HCT116 (cell line): ENCODE measurements at regions not wholly inside any gene's neighbourhood (a gene's known extent, or its start where the extent isn't known, plus 50 kb on each side); places are given as distances from the start of the nearest gene placed in this dataset.

Experiments used
- ATAC-seq: fragments of 200-7000 bp; cut with Tn5 transposase; 2 replicates; pipeline ENCODE4 v1.9.1; 2020; ENCODE audit warnings: mild to moderate bottlenecking, moderate library complexity
- BruUV-seq: library from RNA; stranded (reverse); fragments of 400-500 nt; replicated peaks from 2 replicates; lab custom pipeline; 2021; lab: Mats Ljungman, UMichigan
- CTCF ChIA-PET: fragments of 300-600 bp; sonication (Branson Sonifier 250); formaldehyde crosslinking; loops from one replicate; lab custom pipeline; 2021; ENCODE audit warnings: antibody characterized with exemption; lab: Charles Lee
- POLR2A ChIA-PET: fragments of 300-600, 350-600 bp; sonication (Branson Sonifier 250); formaldehyde crosslinking; loops from one replicate; lab custom pipeline; 2021; ENCODE audit warnings: antibody characterized with exemption; lab: Charles Lee
- RAD21 ChIA-PET, 2 experiments: fragments of 300-600 bp; sonication (Branson Sonifier 250); formaldehyde crosslinking; loops; one replicate each; lab custom pipeline; 2023; ENCODE audit warnings: low total read pairs in 2 of 2; ENCODE audit not compliant: uncharacterized antibody in 2 of 2, unreplicated experiment in 2 of 2, low non-redundant PET in 1 of 2; lab: Charles Lee
- DNase-seq: peaks from one replicate; pipeline ENCODE4 v3.0.0-alpha.2; 2010; ENCODE audit warnings: low read depth, low spot score
- H2AFZ ChIP-seq: fragments of 200-600 bp; shearing (Covaris generic), sonication (generic); 2 replicates; pipeline ENCODE4 v1.6.1; 2017; ENCODE audit warnings: low read depth, mixed run types, mixed read lengths, antibody characterized with exemption, low read length; ENCODE audit not compliant: poor library complexity, severe bottlenecking
- H3K27ac ChIP-seq: 2 replicates; pipeline ENCODE4 v1.5.1; 2012; ENCODE audit warnings: low read depth, low read length
- H3K27me3 ChIP-seq: fragments of 200-600 bp; sonication (generic); 2 replicates; pipeline ENCODE4 v1.6.1; 2016; ENCODE audit warnings: mixed run types, low read length, mixed read lengths; ENCODE audit not compliant: insufficient read depth
- H3K36me3 ChIP-seq, 2 experiments: fragments of 200-500 bp in 1 of 2; fragments of 200-600 bp in 1 of 2; sonication (Bioruptor generic) in 1 of 2; sonication (generic) in 1 of 2; 2 replicates each; pipeline versions ENCODE4 v1.5.1 to v1.6.1; 2014 to 2016; ENCODE audit warnings: low read length in 2 of 2, inconsistent platforms in 1 of 2, mixed read lengths in 1 of 2, mixed run types in 1 of 2; ENCODE audit not compliant: insufficient read depth in 2 of 2, control insufficient read depth in 1 of 2
- H3K4me1 ChIP-seq, 2 experiments: fragments of 200-600 bp in 1 of 2; sonication (generic) in 1 of 2; 2 replicates each; pipeline versions ENCODE4 v1.5.1 to v1.6.1; 2012 to 2017; ENCODE audit warnings: low read length in 2 of 2, inconsistent platforms in 1 of 2, mild to moderate bottlenecking in 1 of 2, mixed read lengths in 1 of 2, mixed run types in 1 of 2, moderate library complexity in 1 of 2; ENCODE audit not compliant: insufficient read depth in 2 of 2, control insufficient read depth in 1 of 2
- H3K4me2 ChIP-seq: fragments of 200-600 bp; sonication (generic); 2 replicates; pipeline ENCODE4 v1.6.1; 2017; ENCODE audit warnings: mixed run types, low read length, mixed read lengths
- H3K4me3 ChIP-seq, 2 experiments: fragments of 200-600 bp in 1 of 2; sonication (generic) in 1 of 2; replicated peaks in 1 of 2; 2 replicates each; pipeline ENCODE4 v1.5.1; 2011 to 2016; ENCODE audit warnings: low read length in 2 of 2, control low read depth in 1 of 2, low read depth in 1 of 2, mild to moderate bottlenecking in 1 of 2, mixed read lengths in 1 of 2, mixed run types in 1 of 2
- H3K79me2 ChIP-seq: fragments of 200-600 bp; sonication (generic); 2 replicates; pipeline ENCODE4 v1.6.1; 2017; ENCODE audit warnings: mild to moderate bottlenecking, mixed run types, low read length, moderate library complexity, mixed read lengths; ENCODE audit not compliant: insufficient read depth
- H3K9ac ChIP-seq: fragments of 200-600 bp; sonication (generic); 2 replicates; pipeline ENCODE4 v1.6.1; 2016; ENCODE audit warnings: low read length, mixed read lengths
- H3K9me2 ChIP-seq: fragments of 200-600 bp; sonication (generic), shearing (Covaris generic); 2 replicates; pipeline ENCODE4 v1.6.1; 2017; ENCODE audit warnings: mixed run types, mild to moderate bottlenecking, moderate library complexity; ENCODE audit not compliant: insufficient read depth
- H3K9me3 ChIP-seq, 2 experiments: fragments of 200-500 bp in 1 of 2; fragments of 200-600 bp in 1 of 2; sonication (Bioruptor generic) in 1 of 2; sonication (generic) in 1 of 2; 2 replicates each; pipeline ENCODE4 v1.6.1; 2014 to 2017; ENCODE audit warnings: low read length in 2 of 2, mixed read lengths in 2 of 2, inconsistent platforms in 1 of 2, low read depth in 1 of 2, mild to moderate bottlenecking in 1 of 2, mixed run types in 1 of 2, moderate library complexity in 1 of 2; ENCODE audit not compliant: control insufficient read depth in 1 of 2, insufficient read depth in 1 of 2
- H4K20me1 ChIP-seq: fragments of 200-600 bp; sonication (generic), shearing (Covaris generic); 2 replicates; pipeline ENCODE4 v1.6.1; 2017; ENCODE audit warnings: mixed run types, mild to moderate bottlenecking, moderate library complexity; ENCODE audit not compliant: insufficient read depth
- CBX3 ChIP-seq: IDR thresholded peaks from 2 replicates; pipeline ENCODE4 v1.6.1; 2012; ENCODE audit warnings: low read depth
- CTCF ChIP-seq, 3 experiments: fragments of 200-600 bp in 1 of 3; sonication (generic) in 1 of 3; IDR thresholded peaks in 2 of 3; conservative IDR thresholded peaks in 1 of 3; 2 replicates each; pipeline ENCODE4 v1.5.1; 2012 to 2017; ENCODE audit warnings: low read depth in 2 of 3, low read length in 2 of 3, antibody characterized with exemption in 1 of 3, borderline replicate concordance in 1 of 3, control low read depth in 1 of 3, mild to moderate bottlenecking in 1 of 3, mixed read lengths in 1 of 3, mixed run types in 1 of 3, moderate library complexity in 1 of 3; ENCODE audit not compliant: insufficient read depth in 1 of 3
- JUND ChIP-seq: IDR thresholded peaks from 2 replicates; pipeline ENCODE4 v1.6.1; 2012
- POLR2A ChIP-seq: IDR thresholded peaks from 2 replicates; pipeline ENCODE4 v1.7.0; 2011; ENCODE audit warnings: borderline replicate concordance; ENCODE audit not compliant: insufficient read depth, insufficient read length; ENCODE audit errors: extremely low read depth
- REST ChIP-seq: IDR thresholded peaks from 2 replicates; pipeline ENCODE4 v1.6.1; 2012; ENCODE audit warnings: low read depth
- SRF ChIP-seq: IDR thresholded peaks from 2 replicates; pipeline ENCODE4 v1.6.1; 2012; ENCODE audit warnings: low read depth
- TCF7L2 ChIP-seq: IDR thresholded peaks from 2 replicates; pipeline ENCODE4 v1.7.0; 2011; ENCODE audit warnings: borderline replicate concordance, inconsistent platforms; ENCODE audit not compliant: insufficient read depth, insufficient read length; ENCODE audit errors: extremely low read depth
- YY1 ChIP-seq: IDR thresholded peaks from 2 replicates; pipeline ENCODE4 v1.6.1; 2011; ENCODE audit warnings: low read length, low read depth, moderate library complexity, mild to moderate bottlenecking; ENCODE audit not compliant: insufficient replicate concordance; ENCODE audit errors: extremely low read depth
- ZBTB33 ChIP-seq: IDR thresholded peaks from 2 replicates; pipeline ENCODE4 v1.6.1; 2011; ENCODE audit warnings: mild to moderate bottlenecking, low read length, moderate library complexity; ENCODE audit not compliant: insufficient replicate concordance; ENCODE audit errors: extremely low read depth
- intact Hi-C: fragments of 100-400 bp; cut with micrococcal nuclease; formaldehyde crosslinking; loops from 2 replicates; pipeline ENCODE4 v1.10.0; 2022

DNA sequence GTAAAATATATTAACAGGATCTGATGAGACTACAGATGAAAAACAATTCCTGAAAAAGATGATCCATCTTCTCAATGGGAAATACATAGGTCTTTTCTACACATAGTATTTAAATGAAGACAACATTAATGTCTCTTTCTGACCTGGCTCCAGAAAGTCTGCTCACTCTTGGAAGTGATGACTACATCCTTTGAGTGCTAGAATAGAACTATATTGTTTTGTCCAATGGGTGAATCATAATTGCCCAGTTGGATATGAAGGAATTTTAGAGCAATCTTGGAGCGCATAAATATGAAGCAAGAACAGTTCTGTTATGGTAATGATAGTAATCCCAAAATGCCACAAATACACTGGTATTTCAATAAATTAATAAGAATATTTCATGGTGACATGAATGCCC, 322.1 kb downstream of the DEPDC1B start:
- ATAC-seq, result no peak
- H2AFZ ChIP-seq, result no peak overlapping the region
- H3K9me3 ChIP-seq, result no peaks in the 10 kb centered on the region
- H3K4me1 ChIP-seq, result no peaks in the 10 kb centered on the region
- POLR2A ChIA-PET, result no interaction called here
- no peaks in the 10 kb centered on the region for H3K36me3 ChIP-seq
- H3K4me2 ChIP-seq, result no peak overlapping the region
- no peaks in the 10 kb centered on the region for H3K9me2 ChIP-seq
- intact Hi-C loops, result no loop called here
- RAD21 ChIA-PET, result no interaction called here
- no peak overlapping the region for H3K27ac ChIP-seq
- H3K4me3 ChIP-seq, result no peak overlapping the region
- peaks cover 10% of the 10 kb centered on the region; the same call in 1 of the 2 replicates for H3K27me3 ChIP-seq
- TF ChIP-seq ZBTB33, result no peak
- no peak for TF ChIP-seq CBX3
- TF ChIP-seq YY1, result no peak
- no peak for TF ChIP-seq POLR2A
- TF ChIP-seq JUND, result no peak
- TF ChIP-seq CTCF (IDR thresholded peaks at IDR 0.05 in 2 of 3, conservative IDR thresholded peaks at IDR 0.05 in 1 of 3; ENCODE audit: borderline replicate concordance in 1 of 3, insufficient read depth in 1 of 3, low read depth in 2 of 3, low read length in 2 of 3), result no peak
- no peak for TF ChIP-seq REST
- TF ChIP-seq TCF7L2, result no peak
- TF ChIP-seq SRF, result no peak
- no peak for DNase-seq
- H4K20me1 ChIP-seq, result no peaks in the 10 kb centered on the region
- no peak overlapping the region for H3K9ac ChIP-seq
- H3K79me2 ChIP-seq, result no peaks in the 10 kb centered on the region
- no TSS peak for BruUV-seq
- CTCF ChIA-PET, result no interaction called here
